ENCODE measurements at regions not wholly inside any gene's neighbourhood (a gene's known extent, or its start where the extent isn't known, plus 50 kb on each side); places are given as distances from the start of the nearest gene placed in this dataset.
A peak's percentile ranks its signal among the peaks of the same experiment; 100 is the strongest.

DNA sequence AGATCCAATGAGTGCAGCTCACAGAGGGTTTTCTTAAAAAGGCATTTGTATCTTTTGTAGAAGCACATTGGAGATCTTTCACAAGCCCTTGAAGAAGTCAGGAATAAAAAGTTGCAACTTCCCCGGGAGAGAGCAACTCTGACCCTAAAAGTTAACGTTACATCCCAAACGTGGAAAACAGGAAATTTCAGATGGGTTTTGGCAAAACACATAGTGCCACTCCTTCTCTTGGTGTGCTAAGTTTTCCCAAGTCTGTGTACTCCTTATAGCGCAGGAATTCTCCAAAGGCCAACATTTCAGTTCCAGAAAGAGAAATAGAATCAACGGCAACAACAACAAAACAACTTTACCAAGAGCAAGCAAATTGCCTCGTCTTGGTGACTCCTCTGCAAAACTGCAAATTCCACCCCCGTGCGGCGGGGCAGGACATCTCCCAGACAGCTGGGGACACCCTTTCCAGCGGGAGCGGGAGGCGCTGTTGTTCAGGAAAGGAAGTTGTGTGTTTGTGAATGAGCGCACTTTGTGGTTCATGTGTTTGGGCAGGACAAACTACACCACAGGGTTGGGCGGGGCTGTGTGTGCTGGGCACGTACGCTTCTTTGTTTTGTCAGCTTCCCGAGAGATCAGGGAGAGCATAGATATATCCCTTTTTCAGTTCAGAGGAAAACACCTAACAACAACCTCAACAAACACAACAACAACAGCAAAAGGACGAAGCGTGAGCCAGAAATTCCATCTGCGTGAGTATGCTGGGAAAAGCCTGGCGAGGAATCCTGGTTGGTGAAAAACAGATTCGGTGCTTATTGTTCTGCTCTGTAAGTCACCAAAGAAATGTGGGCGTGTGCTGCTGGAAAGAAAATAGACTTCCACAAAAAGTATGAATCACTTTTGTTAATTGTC, 294.7 kb upstream of the PITRM1 start:
- H3K27me3 Mint-ChIP-seq = peaks cover 1% of the 10 kb centered on the region
- H3K4me1 Mint-ChIP-seq = peaks cover 48% of the 10 kb centered on the region
- H3K36me3 Mint-ChIP-seq (ENCODE audit: low read depth) = no peaks in the 10 kb centered on the region
- POLR2A ChIA-PET = no interaction called here
- peak overlapping the region; percentile 28 for H3K4me3 Mint-ChIP-seq
- peak overlapping the region; percentile 77 for H3K27ac Mint-ChIP-seq
- no peak for DNase-seq
- CTCF ChIA-PET = interaction anchor here (0.6 kb wide), 1 partner anchor 253 kb away, joined by 3 read pairs; no protein-coding TSS in a partner anchor
- H3K9me3 Mint-ChIP-seq = no peaks in the 10 kb centered on the region

DNA sequence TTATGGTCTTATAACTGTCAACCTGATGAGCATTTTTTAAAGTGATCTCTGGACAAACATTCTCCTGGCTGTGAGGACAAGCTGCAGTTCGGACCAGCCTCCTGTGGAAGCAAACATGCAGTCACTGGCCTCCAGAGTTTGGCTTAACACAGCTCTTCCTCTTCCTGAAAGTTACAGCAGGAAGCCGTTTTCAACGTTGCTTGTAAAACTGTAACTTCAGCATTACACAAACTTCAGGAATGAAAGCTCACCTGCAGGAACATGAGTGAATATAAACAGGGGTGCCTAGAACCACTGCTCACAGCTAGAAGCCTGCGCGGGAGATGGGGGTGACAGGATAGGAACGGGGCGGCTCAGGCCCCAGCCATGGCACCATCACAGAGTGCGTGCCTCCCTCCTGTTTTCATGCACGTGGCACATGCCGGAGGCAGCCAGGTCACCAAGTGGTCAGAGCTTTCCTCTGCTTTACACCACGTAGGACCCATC, 292.9 kb upstream of the PITRM1 start:
- Mint-ChIP-seq H3K4me3 (no peak overlapping the region), H3K4me1 (peaks cover 42% of the 10 kb centered on the region), H3K9me3 (no peaks in the 10 kb centered on the region), H3K27ac (no peak overlapping the region), H3K27me3 (peaks cover 1% of the 10 kb centered on the region), H3K36me3 (ENCODE audit: low read depth) (no peaks in the 10 kb centered on the region)
- DNase-seq = no peak
- CTCF ChIA-PET = interaction anchor here (0.9 kb wide), 1 partner anchor 10 kb away, joined by 3 read pairs; no protein-coding TSS in a partner anchor
- POLR2A ChIA-PET = interaction anchor here (0.5 kb wide), 1 partner anchor 666 kb away, joined by 7 read pairs; no protein-coding TSS in a partner anchor

DNA sequence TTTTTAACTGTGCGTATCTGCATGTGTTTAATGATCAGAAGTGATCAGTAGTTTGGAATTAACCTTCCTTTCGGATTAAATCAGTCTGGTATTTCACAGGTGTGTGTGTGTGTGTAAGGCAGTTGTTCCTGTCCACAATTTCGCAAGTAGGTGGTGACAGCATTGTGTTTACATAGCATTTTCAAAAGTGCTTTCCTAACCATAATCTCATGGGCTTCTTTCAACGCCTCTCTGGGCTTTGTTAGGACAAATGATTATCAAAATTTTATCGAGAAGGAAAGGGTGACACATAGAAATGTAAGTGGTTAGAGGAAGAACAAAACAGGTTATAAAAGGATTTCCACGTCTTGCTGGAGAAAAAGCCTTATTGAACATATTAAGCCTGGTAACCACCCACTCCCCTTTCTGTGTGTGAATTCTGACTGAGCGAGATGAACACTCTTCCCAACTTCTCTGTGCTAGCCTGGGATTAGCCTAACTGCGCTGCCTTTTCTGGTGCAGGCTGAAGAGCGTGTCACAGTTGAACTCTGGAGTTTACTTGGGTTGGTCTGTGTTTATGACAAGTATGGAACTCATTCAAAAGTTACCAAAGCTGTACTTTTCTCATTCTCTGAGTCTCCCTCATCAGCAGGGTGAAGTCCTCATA, 292.3 kb upstream of the PITRM1 start:
- peaks cover 1% of the 10 kb centered on the region for H3K27me3 Mint-ChIP-seq
- no peak overlapping the region for H3K4me3 Mint-ChIP-seq
- ChIA-PET CTCF (interaction anchor here (0.9 kb wide), 1 partner anchor 9 kb away, joined by 3 read pairs; no protein-coding TSS in a partner anchor), POLR2A (interaction anchor here (0.5 kb wide), 1 partner anchor 667 kb away, joined by 7 read pairs; no protein-coding TSS in a partner anchor)
- no peak overlapping the region for H3K27ac Mint-ChIP-seq
- DNase-seq = no peak
- H3K9me3 Mint-ChIP-seq = no peaks in the 10 kb centered on the region
- peaks cover 42% of the 10 kb centered on the region for H3K4me1 Mint-ChIP-seq
- H3K36me3 Mint-ChIP-seq (ENCODE audit: low read depth) = no peaks in the 10 kb centered on the region

DNA sequence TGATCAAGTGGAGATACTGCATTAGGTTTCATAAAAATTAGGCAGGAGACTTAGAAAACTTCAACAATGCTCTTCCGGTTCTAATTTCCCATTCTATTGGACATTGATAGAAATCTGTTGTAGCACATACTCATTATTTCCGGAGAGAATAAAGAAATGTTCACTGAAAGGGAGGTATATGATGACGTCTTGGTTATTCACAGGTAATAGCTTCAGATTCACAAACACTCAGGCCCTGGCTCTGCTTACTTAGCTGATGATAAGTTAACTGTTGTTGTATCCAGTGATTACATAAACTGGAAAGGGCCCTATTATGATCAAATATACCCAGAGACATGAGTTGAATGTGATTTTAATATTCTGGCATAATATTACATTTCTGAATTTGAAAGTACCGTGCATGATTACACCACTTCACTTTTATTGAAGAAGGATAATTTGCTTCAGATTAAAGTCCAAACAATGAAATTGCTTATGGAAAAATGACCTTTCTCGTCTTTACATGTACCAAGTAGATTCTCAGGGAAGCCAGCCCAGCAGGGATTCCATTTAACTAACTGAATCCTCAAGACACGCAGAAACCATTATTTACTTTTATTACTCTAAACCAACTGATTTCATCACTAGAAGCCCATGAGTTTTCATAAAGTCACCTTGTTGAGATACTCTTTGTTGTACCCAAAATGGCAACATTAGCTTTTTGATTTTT, 288.0 kb upstream of the PITRM1 start:
- no peak for DNase-seq
- POLR2A ChIA-PET = no interaction called here
- peaks cover 21% of the 10 kb centered on the region for H3K4me1 Mint-ChIP-seq
- peaks cover 2% of the 10 kb centered on the region for H3K36me3 Mint-ChIP-seq (ENCODE audit: low read depth)
- CTCF ChIA-PET = interaction anchor here (1.2 kb wide), 1 partner anchor 1354 kb away, joined by 3 read pairs; no protein-coding TSS in a partner anchor
- H3K9me3 Mint-ChIP-seq = peaks cover 8% of the 10 kb centered on the region
- peaks cover 1% of the 10 kb centered on the region for H3K27me3 Mint-ChIP-seq
- H3K4me3 Mint-ChIP-seq = no peak overlapping the region
- H3K27ac Mint-ChIP-seq = no peak overlapping the region

DNA sequence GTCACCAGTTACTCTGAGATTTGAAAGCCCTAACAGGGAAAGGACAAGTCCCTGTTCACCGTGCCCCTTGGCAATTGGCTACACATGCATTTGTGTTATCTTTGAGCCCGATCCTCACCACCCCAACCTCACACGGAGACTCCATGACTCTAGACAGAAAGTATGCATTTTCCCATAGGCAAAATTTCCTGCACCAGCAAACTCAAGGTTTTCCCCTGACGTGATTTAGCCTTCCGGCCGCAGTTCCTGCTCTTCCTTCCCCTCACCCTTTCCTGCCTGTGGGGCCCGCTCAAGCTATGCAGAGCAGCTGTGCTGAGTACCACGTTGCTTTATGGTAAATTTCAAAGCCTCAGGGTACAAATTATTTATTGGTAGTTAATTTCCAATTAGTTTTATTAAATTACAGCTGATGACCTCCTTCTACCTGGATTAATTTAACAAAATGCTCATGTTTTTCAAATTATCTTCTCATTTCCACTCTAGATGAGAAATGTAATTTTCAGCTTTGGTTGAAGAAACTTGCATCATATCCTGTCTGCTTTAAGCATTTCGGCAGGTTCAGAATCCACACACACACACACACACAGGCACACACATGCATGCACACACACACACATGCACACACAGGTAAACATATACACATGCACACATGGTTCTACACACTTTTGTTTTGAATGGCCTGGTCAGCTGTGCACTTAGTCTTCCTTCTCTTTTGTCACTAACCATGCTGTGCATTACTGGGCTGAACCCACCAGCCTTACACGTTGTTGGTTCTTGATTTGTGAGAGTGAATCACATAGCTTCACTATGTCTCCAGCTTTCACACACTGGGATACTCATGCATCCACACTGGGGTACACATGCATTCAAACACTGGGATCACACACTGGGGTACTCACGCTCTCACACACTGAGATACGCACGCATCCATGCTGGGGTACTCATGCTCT, 283.1 kb upstream of the PITRM1 start:
- H3K27me3 Mint-ChIP-seq = no peaks in the 10 kb centered on the region
- peaks cover 41% of the 10 kb centered on the region for H3K4me1 Mint-ChIP-seq
- peaks cover 2% of the 10 kb centered on the region for H3K36me3 Mint-ChIP-seq (ENCODE audit: low read depth)
- ChIA-PET POLR2A (no interaction called here), CTCF (interaction anchor here (0.9 kb wide), 1 partner anchor 10 kb away, joined by 3 read pairs; no protein-coding TSS in a partner anchor)
- no peak overlapping the region for H3K4me3 Mint-ChIP-seq
- H3K27ac Mint-ChIP-seq = peak overlapping the region; percentile 79
- peak; percentile 32 for DNase-seq
- peaks cover 8% of the 10 kb centered on the region for H3K9me3 Mint-ChIP-seq

DNA sequence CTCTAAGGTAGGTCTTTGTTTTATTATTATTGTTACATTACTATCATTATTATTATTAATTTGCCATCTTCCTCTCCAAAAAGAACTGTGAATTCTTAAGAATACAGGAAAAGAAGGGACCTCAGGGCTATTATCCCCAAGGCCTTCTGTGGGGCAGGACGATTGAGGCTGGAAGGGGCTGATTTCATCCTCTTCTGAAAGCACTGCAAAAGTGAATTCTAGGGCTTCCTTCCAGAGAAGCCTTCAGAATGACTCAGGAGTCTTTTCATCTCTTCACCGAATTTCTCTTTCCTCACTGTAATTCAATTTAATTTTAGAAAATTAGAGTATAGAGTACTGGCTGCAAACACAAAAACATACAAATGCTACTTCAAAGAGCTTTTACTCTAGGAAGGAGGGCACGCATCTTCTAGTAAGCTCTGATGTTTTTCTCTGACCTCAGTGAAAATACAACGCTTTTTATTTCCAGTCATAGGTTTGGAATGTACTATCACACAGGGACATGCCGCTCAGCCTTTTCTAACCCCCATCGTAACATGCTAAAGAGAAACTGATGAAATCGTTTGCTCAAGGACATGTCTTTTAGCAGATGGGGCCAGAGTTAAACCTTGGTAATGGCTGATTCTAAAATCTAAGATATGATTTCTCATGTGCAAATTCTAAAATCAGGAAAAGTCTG, 280.2 kb upstream of the PITRM1 start:
- H3K9me3 Mint-ChIP-seq = peaks cover 3% of the 10 kb centered on the region
- no peak overlapping the region for H3K4me3 Mint-ChIP-seq
- DNase-seq = no peak
- peaks cover 41% of the 10 kb centered on the region for H3K4me1 Mint-ChIP-seq
- ChIA-PET CTCF (no interaction called here), POLR2A (no interaction called here)
- H3K27me3 Mint-ChIP-seq = peaks cover 9% of the 10 kb centered on the region
- no peak overlapping the region for H3K27ac Mint-ChIP-seq
- H3K36me3 Mint-ChIP-seq (ENCODE audit: low read depth) = peaks cover 1% of the 10 kb centered on the region

DNA sequence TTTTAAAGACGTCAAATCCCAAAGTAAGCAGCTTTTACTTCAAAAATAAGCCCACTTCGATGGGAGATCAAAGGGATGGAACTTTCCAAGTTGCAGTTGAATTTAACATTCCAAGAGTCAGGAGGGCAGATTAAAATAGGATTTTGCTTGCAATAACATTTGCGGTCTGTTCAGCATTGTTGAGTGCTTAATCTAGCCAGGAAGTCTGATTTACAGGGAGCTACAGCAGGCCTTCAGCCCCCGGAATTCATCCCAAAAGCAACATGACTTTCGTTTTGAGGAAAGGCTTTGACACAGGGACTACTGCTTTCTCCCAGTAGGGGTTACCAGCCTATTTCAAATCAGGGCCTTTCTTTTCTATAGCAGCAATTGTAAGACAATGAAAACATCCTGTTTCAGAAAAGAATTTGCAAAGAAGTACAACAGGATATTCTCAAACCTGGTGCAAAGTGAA, 279.6 kb upstream of the PITRM1 start:
- no peak overlapping the region for H3K4me3 Mint-ChIP-seq
- ChIA-PET POLR2A (no interaction called here), CTCF (no interaction called here)
- no peak overlapping the region for H3K27ac Mint-ChIP-seq
- peaks cover 9% of the 10 kb centered on the region for H3K27me3 Mint-ChIP-seq
- no peak for DNase-seq
- peaks cover 41% of the 10 kb centered on the region for H3K4me1 Mint-ChIP-seq
- no peaks in the 10 kb centered on the region for H3K9me3 Mint-ChIP-seq
- peaks cover 1% of the 10 kb centered on the region for H3K36me3 Mint-ChIP-seq (ENCODE audit: low read depth)

DNA sequence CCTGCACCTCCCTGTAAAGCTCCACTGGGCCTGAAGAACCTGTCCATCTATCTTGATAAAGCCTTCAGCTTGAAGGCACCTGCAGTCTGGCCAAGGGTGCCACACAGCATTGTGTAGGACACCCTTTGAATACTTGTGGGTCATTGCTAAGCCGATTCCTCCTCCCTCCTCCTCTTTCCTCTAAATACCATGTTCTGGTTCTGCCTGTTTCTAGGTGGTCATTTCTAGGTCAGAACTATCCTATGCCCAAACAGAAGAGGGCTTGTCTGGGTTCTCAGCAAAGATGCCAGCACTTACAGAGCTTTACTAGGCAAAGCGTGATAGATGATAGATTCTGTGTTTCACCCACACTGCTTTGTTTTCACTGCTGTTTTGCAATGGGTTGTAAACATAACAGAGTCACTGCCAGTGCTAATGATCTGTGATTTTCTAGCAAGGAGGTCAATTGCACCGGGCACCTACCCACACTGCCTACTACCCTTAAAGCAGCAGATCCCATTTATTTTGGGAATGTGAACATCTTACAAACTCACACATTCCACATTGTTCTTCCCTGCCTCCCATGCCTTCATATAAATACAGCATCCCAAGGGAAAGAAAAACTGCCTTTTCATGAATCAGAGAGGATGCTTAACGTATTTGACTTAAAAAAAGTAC, 279.1 kb upstream of the PITRM1 start:
- POLR2A ChIA-PET = no interaction called here
- H3K36me3 Mint-ChIP-seq (ENCODE audit: low read depth) = peaks cover 1% of the 10 kb centered on the region

DNA sequence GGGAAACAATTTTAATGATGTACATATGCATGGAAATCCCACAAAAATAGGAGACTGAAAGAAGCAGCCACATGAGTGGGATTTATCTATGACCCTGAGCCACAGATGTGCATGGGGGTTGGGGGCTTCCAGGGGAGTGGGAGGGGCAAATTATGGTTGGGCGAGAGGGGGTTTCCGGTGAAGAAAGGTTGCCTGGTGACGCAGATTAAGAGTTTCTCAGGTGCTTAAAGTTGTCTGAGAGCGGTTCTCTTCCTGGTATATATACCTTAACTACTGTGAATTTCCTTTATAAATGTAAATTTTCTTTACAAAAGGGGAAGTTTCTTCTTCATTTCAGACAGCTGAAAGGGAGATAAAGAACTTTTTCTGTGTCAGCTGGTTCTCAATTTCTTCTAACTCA, 273.6 kb upstream of the PITRM1 start:
- Mint-ChIP-seq H3K9me3 (peaks cover 5% of the 10 kb centered on the region), H3K4me1 (no peaks in the 10 kb centered on the region), H3K4me3 (no peak overlapping the region), H3K27ac (no peak overlapping the region), H3K36me3 (ENCODE audit: low read depth) (peaks cover 1% of the 10 kb centered on the region), H3K27me3 (peaks cover 15% of the 10 kb centered on the region)
- ChIA-PET POLR2A (no interaction called here), CTCF (no interaction called here)
- no peak for DNase-seq

More for the DNA sequence above, 279.1 kb upstream of the PITRM1 start:
- CTCF ChIA-PET = no interaction called here
- no peak overlapping the region for H3K4me3 Mint-ChIP-seq
- no peaks in the 10 kb centered on the region for H3K9me3 Mint-ChIP-seq
- H3K4me1 Mint-ChIP-seq = peaks cover 38% of the 10 kb centered on the region
- no peak for DNase-seq
- H3K27me3 Mint-ChIP-seq = peaks cover 9% of the 10 kb centered on the region
- no peak overlapping the region for H3K27ac Mint-ChIP-seq

DNA sequence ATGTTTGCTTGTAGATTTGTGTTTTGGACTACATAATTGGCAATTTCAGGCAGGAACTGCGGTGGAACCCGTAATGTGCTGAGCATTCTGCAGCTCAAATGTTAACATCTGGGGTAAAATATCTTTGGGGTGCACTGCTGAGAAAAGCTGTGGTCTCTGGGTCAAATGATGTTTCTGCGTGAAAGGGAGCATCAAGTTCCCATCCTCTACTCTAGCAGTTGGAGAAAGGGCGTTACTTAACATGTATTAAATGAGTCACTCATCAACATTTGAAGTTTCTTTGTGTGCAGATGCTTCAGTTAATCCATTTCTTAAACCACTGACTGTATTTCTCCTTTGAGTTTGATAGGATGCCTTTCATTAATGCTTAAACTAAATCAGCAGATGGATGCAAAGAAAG, 273.1 kb upstream of the PITRM1 start:
- ChIA-PET CTCF (interaction anchor here (0.7 kb wide), 1 partner anchor 16 kb away, joined by 3 read pairs; no protein-coding TSS in a partner anchor), POLR2A (no interaction called here)
- H3K4me1 Mint-ChIP-seq = no peaks in the 10 kb centered on the region
- H3K4me3 Mint-ChIP-seq = no peak overlapping the region
- H3K36me3 Mint-ChIP-seq (ENCODE audit: low read depth) = peaks cover 1% of the 10 kb centered on the region
- no peak overlapping the region for H3K27ac Mint-ChIP-seq
- peaks cover 5% of the 10 kb centered on the region for H3K9me3 Mint-ChIP-seq
- no peak for DNase-seq
- H3K27me3 Mint-ChIP-seq = peaks cover 15% of the 10 kb centered on the region

DNA sequence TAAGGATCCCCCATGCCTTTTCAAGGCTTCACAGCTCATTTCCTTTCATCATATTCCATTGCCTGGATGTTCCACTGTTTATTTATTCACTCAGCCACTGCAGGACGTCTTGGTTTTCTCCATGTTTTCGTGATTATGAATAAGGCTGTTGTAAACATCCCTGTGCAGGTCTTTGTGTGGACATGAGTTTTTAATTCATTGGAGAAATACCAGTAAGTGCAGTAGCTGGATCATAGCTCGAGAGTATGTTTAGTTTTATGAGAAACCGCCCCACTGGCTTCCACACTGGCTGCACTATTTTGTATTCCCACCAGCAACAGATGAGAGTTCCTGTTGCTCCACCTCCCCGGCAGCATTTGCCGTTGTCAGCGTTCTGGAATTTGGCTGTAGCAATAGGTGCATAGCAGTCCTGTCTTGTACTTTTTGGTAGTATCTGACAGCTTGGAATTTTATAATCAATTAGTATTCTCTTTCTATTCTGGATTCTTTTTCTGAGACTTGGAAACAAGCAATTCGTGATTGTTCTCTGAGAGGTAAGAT, 269.9 kb upstream of the PITRM1 start:
- Mint-ChIP-seq H3K4me3 (no peak overlapping the region), H3K27me3 (peaks cover 7% of the 10 kb centered on the region), H3K4me1 (no peaks in the 10 kb centered on the region), H3K9me3 (peaks cover 12% of the 10 kb centered on the region), H3K36me3 (ENCODE audit: low read depth) (no peaks in the 10 kb centered on the region), H3K27ac (no peak overlapping the region)
- ChIA-PET CTCF (no interaction called here), POLR2A (no interaction called here)
- DNase-seq = no peak
